MM.1S (cell line): ENCODE measurements at regions not wholly inside any gene's neighbourhood (a gene's known extent, or its start where the extent isn't known, plus 50 kb on each side); places are given as distances from the start of the nearest gene placed in this dataset.

Experiments
- CTCF ChIP-seq: fragments of 300-600 bp; sonication (generic); IDR thresholded peaks from 2 replicates; pipeline ENCODE4 v1.5.1; 2016; ENCODE audit warnings: antibody characterized with exemption, low read length, mixed read lengths
- EZH2 ChIP-seq: fragments of 300-600 bp; sonication (generic); optimal IDR thresholded peaks from 2 replicates; pipeline ENCODE3; 2017; ENCODE audit warnings: low read depth, mild to moderate bottlenecking, antibody characterized with exemption, low read length, mixed read lengths
- EZH2phosphoT487 ChIP-seq: fragments of 300-600 bp; sonication (generic); IDR thresholded peaks from 2 replicates; pipeline ENCODE4 v1.6.1; 2018; ENCODE audit warnings: antibody characterized with exemption, low read length

DNA sequence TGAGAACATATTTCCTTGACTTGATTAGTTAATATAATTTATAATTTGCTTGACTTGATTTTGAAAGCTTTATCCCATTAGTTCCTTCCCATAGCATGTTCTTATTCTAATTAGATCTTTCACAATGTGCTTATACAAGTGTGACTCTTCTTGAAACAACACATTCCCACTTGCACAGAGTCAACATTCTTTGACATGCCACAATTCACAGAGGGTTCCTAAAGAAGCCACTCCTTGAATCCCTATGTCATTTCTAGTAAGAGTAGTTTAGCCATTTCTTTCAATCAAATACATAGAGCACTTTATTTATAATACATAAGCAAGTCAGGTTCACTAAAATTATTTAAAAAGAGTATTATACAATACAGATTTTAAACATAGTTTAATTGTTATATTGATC lies 228.9 kb upstream of the GRID2 start:
- no peak for TF ChIP-seq CTCF
- no peak for TF ChIP-seq EZH2
- no peak for TF ChIP-seq EZH2phosphoT487
